SU-DHL-6 (cell line): ENCODE measurements at regions not wholly inside any gene's neighbourhood (a gene's known extent, or its start where the extent isn't known, plus 50 kb on each side); places are given as distances from the start of the nearest gene placed in this dataset.

Source experiments
- CTCF ChIP-seq: fragments of 200-600 bp; sonication (generic); IDR thresholded peaks from one replicate; pipeline ENCODE4 v1.5.1; 2017; ENCODE audit warnings: antibody characterized with exemption, mild to moderate bottlenecking, low read length, moderate library complexity; ENCODE audit not compliant: insufficient read depth, poor library complexity, severe bottlenecking
- EZH2phosphoT487 ChIP-seq: fragments of 200-600 bp; sonication (generic), shearing (Covaris generic); conservative IDR thresholded peaks from 2 replicates; pipeline ENCODE4 v1.6.1; 2018; ENCODE audit warnings: mild to moderate bottlenecking, antibody characterized with exemption, low read length, moderate library complexity, mixed read lengths

DNA sequence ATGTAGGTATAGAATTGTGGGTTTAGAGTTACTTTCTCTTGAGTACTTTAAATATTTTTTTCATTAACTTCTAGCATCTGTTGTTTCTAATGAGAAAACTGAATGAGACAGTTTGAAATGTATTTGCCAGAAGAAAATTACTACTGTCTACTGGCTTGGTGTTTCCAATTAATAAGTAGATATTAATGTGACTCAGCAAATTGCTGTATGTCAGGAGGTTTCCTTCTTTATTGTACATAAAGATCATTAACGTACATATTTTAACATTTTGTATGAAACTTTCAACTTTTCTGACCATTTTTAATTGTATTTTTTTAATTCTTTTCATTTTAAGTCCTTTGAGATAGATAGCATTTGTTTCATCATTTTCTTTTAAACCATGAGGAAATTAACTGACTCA lies 135.1 kb upstream of the SLC22A23 start:
- no peak for TF ChIP-seq CTCF
- no peak for TF ChIP-seq EZH2phosphoT487
